ENCODE measurements at regions not wholly inside any gene's neighbourhood (a gene's known extent, or its start where the extent isn't known, plus 50 kb on each side); places are given as distances from the start of the nearest gene placed in this dataset.

DNA sequence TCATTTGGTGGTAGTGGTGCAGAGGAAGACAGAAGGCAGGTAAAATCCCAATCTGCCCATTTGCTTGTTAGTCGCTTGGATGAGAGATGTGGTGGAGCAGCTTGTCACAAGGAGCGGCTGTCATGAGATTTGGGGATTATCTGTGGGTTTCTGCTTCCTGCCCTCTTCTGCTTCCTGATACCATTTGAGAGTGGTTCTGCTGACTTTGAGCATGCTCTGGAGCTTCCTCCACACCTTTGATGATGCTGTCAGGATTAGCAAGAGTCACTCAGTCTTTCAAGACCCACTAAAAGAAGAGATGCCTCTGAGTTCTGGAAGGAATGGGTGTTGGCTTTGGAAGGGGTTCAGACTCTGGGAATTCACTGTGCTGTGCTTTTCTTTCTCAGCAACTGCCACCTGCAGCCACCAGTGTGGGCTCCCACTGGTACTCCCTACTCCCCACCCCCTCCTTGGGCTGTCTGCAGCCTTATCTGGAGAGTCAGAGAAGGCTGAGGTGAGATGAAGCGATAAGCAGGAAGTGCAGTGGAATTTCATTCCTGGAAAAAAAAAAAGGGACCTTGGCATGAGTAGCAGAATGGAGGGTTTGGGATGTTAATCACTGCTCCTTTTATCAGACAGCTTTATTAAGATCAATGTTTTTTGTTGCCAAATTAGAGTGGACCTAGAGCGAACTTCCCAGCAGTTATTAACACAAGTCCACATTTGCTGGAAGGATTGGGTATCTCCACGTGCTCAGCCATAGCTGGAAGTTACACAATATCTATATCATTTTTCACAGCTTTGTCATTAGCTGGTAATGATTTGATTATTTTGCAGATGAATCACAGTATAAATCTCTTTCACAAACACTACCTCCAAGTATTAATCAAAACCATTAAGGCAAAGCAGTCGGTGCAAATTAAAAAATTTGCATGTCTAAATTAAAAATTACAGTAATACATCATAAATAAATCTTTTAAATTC is 233.0 kb upstream of the SATB1 start:
- no peak overlapping the region for H3K27ac ChIP-seq
- TF ChIP-seq CTCF (IDR thresholded peaks at IDR 0.05) = no peak
- TF ChIP-seq ZFX (IDR thresholded peaks at IDR 0.05; ENCODE audit: borderline replicate concordance) = no peak

DNA sequence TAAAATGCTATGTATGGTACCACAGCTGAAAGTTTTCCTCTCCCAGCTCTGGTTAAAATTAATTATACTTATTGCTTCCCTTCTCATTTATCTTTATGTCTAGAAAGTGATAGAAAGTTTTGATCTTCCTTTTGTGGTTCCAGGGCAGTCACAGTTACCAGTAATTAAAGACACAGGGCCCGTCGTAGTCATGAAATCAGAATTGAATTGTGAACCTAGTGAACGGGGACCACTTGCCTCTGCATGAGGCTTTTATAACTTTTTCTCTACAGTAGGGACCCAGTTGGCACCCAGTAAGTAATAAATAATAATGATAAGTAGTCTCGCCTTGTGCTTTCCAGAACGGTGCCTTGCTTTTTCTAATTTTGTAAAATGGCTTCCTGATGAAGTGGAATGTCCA is 231.7 kb upstream of the SATB1 start:
- H3K27ac ChIP-seq = no peak overlapping the region
- TF ChIP-seq CTCF (IDR thresholded peaks at IDR 0.05) (no peak), ZFX (IDR thresholded peaks at IDR 0.05; ENCODE audit: borderline replicate concordance) (no peak)

DNA sequence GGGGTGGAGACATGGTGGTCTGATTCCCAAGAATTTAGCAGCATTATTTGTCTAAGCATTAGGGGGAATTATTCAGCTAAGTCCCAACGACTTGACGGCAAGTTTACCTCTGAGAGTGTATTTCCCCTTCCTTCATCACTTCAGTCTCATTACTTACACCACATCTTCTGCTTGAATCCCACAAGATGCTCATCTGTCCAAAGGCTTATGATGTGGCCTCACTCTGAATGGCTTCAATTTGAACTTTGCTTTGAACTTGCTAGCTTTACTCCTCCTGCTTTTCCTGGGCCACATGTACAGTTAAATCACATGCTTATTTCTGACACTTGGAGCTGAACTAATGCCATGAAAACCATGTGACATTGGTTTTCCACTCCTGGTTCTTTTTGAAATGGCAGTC is 231.3 kb upstream of the SATB1 start:
- TF ChIP-seq CTCF (IDR thresholded peaks at IDR 0.05) (no peak), ZFX (IDR thresholded peaks at IDR 0.05; ENCODE audit: borderline replicate concordance) (no peak)
- no peak overlapping the region for H3K27ac ChIP-seq

DNA sequence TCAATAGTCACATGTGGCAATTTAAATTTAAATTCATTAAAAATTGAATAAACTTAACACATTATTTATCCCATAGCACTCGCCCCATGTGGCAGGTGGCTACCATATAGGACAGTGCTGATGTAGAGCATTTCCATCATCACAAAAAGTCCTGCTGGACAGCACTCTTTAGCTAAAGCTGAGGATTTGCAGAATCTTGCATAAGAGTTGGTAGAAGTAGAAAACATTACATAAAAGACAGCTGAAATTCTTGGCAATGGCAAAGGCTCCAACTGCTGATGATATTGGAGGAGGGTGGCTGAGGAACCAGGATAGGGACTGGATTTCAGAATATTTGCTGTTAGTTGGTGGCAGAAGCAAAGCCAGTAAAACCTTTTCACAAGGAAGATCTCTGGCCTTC is 230.7 kb upstream of the SATB1 start:
- TF ChIP-seq CTCF (IDR thresholded peaks at IDR 0.05) (no peak), ZFX (IDR thresholded peaks at IDR 0.05; ENCODE audit: borderline replicate concordance) (no peak)
- H3K27ac ChIP-seq = no peak overlapping the region

DNA sequence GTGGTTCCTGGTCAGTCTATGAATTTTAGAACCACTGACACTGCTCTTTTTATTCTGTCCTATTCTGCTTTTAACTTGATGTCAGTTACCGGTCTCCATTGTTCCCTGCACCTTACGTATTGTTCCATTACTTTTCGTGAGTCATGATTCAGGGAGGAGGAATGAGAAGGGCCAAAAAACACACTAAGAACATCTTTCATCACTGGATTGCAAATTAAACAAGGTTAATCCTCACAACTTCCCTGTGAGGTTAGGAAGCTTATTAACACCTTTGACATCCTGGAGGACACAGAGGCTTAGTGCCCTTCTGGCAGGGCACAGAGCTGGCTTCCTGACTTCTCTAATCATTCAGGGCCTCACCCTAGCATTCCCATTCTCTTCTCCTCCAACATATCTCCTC is 227.6 kb upstream of the SATB1 start:
- H3K27ac ChIP-seq = no peak overlapping the region
- TF ChIP-seq ZFX (IDR thresholded peaks at IDR 0.05; ENCODE audit: borderline replicate concordance) (no peak), CTCF (IDR thresholded peaks at IDR 0.05) (no peak)

GRCh38 chr3:18650731-18651130 is 225.6 kb upstream of the SATB1 start:
- no peak overlapping the region for H3K27ac ChIP-seq
- TF ChIP-seq CTCF (IDR thresholded peaks at IDR 0.05) (no peak), ZFX (IDR thresholded peaks at IDR 0.05; ENCODE audit: borderline replicate concordance) (no peak)

DNA sequence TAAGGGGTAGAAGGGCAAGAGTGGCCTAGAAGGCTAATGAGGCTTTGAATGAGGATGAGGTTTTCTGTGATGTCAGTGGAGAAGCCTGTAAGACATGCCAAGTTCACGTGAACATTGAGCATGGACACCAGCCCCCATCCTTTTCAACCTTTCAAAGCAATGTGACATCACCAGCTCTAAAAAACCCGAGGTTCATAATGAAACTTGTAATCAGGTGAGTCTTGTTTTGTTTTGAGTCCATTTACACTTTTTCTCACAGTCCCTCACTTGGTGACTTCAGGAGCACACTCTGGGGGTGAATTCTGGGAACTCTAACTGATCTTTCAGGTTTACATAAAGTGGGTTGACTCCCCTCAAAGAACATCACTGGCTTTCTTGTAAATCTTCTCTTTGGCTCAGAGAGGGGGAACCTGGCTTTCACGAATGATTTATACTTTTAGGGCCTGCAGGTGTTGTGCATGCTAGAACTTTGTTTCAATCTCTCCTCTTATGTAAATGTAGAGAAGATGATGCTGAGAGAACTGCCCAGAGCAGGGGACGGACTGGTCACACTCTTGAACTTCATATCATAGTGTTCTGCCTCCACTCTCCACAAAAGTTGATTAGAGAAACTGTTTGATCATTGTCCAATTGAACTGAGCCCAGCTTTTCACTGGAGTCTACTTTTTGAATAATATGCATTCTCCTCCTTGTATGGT is 224.7 kb upstream of the SATB1 start:
- no peak overlapping the region for H3K27ac ChIP-seq
- TF ChIP-seq CTCF (IDR thresholded peaks at IDR 0.05) (no peak), ZFX (IDR thresholded peaks at IDR 0.05; ENCODE audit: borderline replicate concordance) (no peak)
